HepG2 (cell line): ENCODE measurements at regions not wholly inside any gene's neighbourhood (a gene's known extent, or its start where the extent isn't known, plus 50 kb on each side); places are given as distances from the start of the nearest gene placed in this dataset.

Source experiments
- ATAC-seq: fragments of 200-7000 bp; cut with Tn5 transposase; 3 replicates; pipeline ENCODE4 v1.9.1; 2020; ENCODE audit warnings: mild to moderate bottlenecking, moderate library complexity
- BruUV-seq: library from RNA; stranded (reverse); fragments of 400-500 nt; replicated peaks from 2 replicates; lab custom pipeline; 2021; lab: Mats Ljungman, UMichigan
- CTCF ChIA-PET: fragments of 300-600 bp; formaldehyde crosslinking; extraction: SDS; loops from one replicate; lab custom pipeline; 2021; ENCODE audit warnings: low total read pairs, inconsistent platforms, low intra/inter-chr PET ratio; lab: Yijun Ruan, JAX
- POLR2A ChIA-PET: fragments of 350-600 bp; sonication (Branson Sonifier 250); formaldehyde crosslinking; loops from one replicate; lab custom pipeline; 2020; ENCODE audit warnings: antibody characterized with exemption, inconsistent platforms; lab: Yijun Ruan, JAX
- DNase-seq: peaks from one replicate; pipeline ENCODE4 v3.0.0-alpha.2; 2015; ENCODE audit warnings: low spot score
- FAIRE-seq: peaks from 3 replicates; lab custom pipeline; 2011; peaks lifted over from hg19 to GRCh38; lab: Jason Lieb, UNC
- H2AFZ ChIP-seq: one replicate; pipeline ENCODE4 v1.6.1; 2011; ENCODE audit warnings: low read length, inconsistent platforms
- H3K27ac ChIP-seq: fragments of 300-600 bp; 3 replicates; pipeline ENCODE4 v1.8.0; 2011; ENCODE audit warnings: mixed run types, mild to moderate bottlenecking, mixed read lengths, low read length, inconsistent platforms; ENCODE audit not compliant: insufficient read depth; ENCODE audit errors: extremely low read length
- H3K27me3 ChIP-seq, 2 experiments: fragments of 200-600 bp in 1 of 2; 2 replicates in 1 of 2; 3 replicates in 1 of 2; pipeline versions ENCODE4 v1.6.0 to v1.8.0; 2011; ENCODE audit warnings: low read length in 2 of 2, mild to moderate bottlenecking in 2 of 2, moderate library complexity in 2 of 2, inconsistent platforms in 1 of 2; ENCODE audit not compliant: insufficient read depth in 2 of 2, control insufficient read depth in 1 of 2
- H3K36me3 ChIP-seq, 2 experiments: fragments of 200-600 bp in 1 of 2; replicated peaks in 1 of 2; 2 replicates in 1 of 2; 3 replicates in 1 of 2; pipeline versions ENCODE4 v1.5.1 to v1.8.0; 2011; ENCODE audit warnings: low read length in 2 of 2, inconsistent platforms in 1 of 2; ENCODE audit not compliant: insufficient read depth in 2 of 2, control insufficient read depth in 1 of 2
- H3K4me1 ChIP-seq: 2 replicates; pipeline ENCODE4 v1.5.1; 2012; ENCODE audit warnings: low read length, inconsistent platforms; ENCODE audit not compliant: insufficient read depth
- H3K4me2 ChIP-seq: 2 replicates; pipeline ENCODE4 v1.6.0; 2011; ENCODE audit warnings: low read depth, low read length, inconsistent platforms
- H3K4me3 ChIP-seq, 3 experiments: fragments of 200-600 bp in 1 of 3; sonication (generic), shearing (Covaris generic) in 1 of 3; replicated peaks in 1 of 3; 2 replicates each; pipeline ENCODE4 v1.5.1; 2011 to 2016; ENCODE audit warnings: low read length in 3 of 3, inconsistent platforms in 2 of 3, low read depth in 2 of 3, mild to moderate bottlenecking in 2 of 3, control low read depth in 1 of 3, mixed read lengths in 1 of 3; ENCODE audit not compliant: insufficient read depth in 1 of 3
- H3K79me2 ChIP-seq: one replicate; pipeline ENCODE4 v1.6.1; 2011; ENCODE audit warnings: low read length, inconsistent platforms; ENCODE audit not compliant: insufficient read depth
- H3K9ac ChIP-seq: 2 replicates; pipeline ENCODE4 v1.6.0; 2011; ENCODE audit warnings: mild to moderate bottlenecking, low read depth, low read length, inconsistent platforms; ENCODE audit not compliant: insufficient read depth
- H3K9me3 ChIP-seq: 2 replicates; pipeline ENCODE4 v1.5.1; 2012; ENCODE audit warnings: mild to moderate bottlenecking, low read length
- H4K20me1 ChIP-seq: 2 replicates; pipeline ENCODE4 v1.6.0; 2011; ENCODE audit warnings: inconsistent platforms, mild to moderate bottlenecking, low read length, moderate library complexity; ENCODE audit not compliant: insufficient read depth
- CHD2 ChIP-seq: IDR thresholded peaks from 2 replicates; pipeline ENCODE4 v1.6.1; 2011; ENCODE audit warnings: low read depth, low read length, improper control_type of control experiment
- HIC2 ChIP-seq: sonication (generic); formaldehyde crosslinking; IDR thresholded peaks from 2 replicates; pipeline ENCODE4 v1.9.0; 2022; ENCODE audit warnings: low read depth, missing genetic modification reagents
- MXD4 ChIP-seq: IDR thresholded peaks from 2 replicates; pipeline ENCODE4 v1.6.1; 2016; ENCODE audit warnings: mild to moderate bottlenecking, missing biosample characterization, missing genetic modification reagents
- NFIB ChIP-seq: sonication (generic); formaldehyde crosslinking; IDR thresholded peaks from 2 replicates; pipeline ENCODE4 v1.9.0; 2021; ENCODE audit warnings: missing genetic modification reagents, mild to moderate bottlenecking, borderline replicate concordance
- SAFB2 ChIP-seq: sonication (generic); formaldehyde crosslinking; IDR thresholded peaks from 2 replicates; pipeline ENCODE4 v1.5.1; 2020; ENCODE audit warnings: missing genetic modification reagents, low read depth, mild to moderate bottlenecking, borderline replicate concordance
- SP5 ChIP-seq: IDR thresholded peaks from 2 replicates; pipeline ENCODE4 v1.6.1; 2016; ENCODE audit warnings: low read depth, borderline replicate concordance
- ZMYM3 ChIP-seq: sonication (generic); formaldehyde crosslinking; IDR thresholded peaks from 2 replicates; pipeline ENCODE4 v1.5.1; 2020; ENCODE audit warnings: mild to moderate bottlenecking, missing genetic modification reagents
- ZMYM4 ChIP-seq: sonication (generic); formaldehyde crosslinking; IDR thresholded peaks from 2 replicates; pipeline ENCODE4 v1.8.1; 2023; ENCODE audit warnings: mild to moderate bottlenecking, missing genetic modification reagents
- ZNF121 ChIP-seq: sonication (generic); formaldehyde crosslinking; IDR thresholded peaks from 2 replicates; pipeline ENCODE4 v1.5.0; 2020; ENCODE audit warnings: mild to moderate bottlenecking, missing genetic modification reagents
- ZNF619 ChIP-seq: sonication (generic); formaldehyde crosslinking; IDR thresholded peaks from 2 replicates; pipeline ENCODE4 v1.4.0; 2020; ENCODE audit warnings: mild to moderate bottlenecking, missing genetic modification reagents
- ZNF672 ChIP-seq: sonication (generic); formaldehyde crosslinking; IDR thresholded peaks from 2 replicates; pipeline ENCODE4 v1.8.1; 2022; ENCODE audit warnings: missing genetic modification reagents
- WGBS: methylation state at CpG from one replicate; pipeline ENCODE4 v1.1.6; 2017; ENCODE audit warnings: low lambda C conversion rate; 5-methylcytosine and 5-hydroxymethylcytosine counted together
- in situ Hi-C: cut with HindIII; loops from 2 replicates; pipeline ENCODE4 v1.10.0; 2017; ENCODE audit warnings: low pct_unique_long_range_greater_than_20kb; ENCODE audit not compliant: extremely low pct_ligation_motif_present
- intact Hi-C: fragments of 100-400 bp; cut with micrococcal nuclease; formaldehyde crosslinking; loops from one replicate; pipeline ENCODE4 v1.10.0; 2022; ENCODE audit not compliant: unreplicated experiment

- ATAC-seq (no peak), FAIRE-seq (no peak), DNase-seq (no peak)
- TF ChIP-seq ZNF121 (CRISPR knock-in tag) (no peak), ZNF619 (CRISPR knock-in tag) (no peak), SP5 (CRISPR knock-in tag) (no peak), ZMYM4 (CRISPR knock-in tag) (no peak), MXD4 (CRISPR knock-in tag) (no peak), HIC2 (no peak), NFIB (no peak), ZNF672 (CRISPR knock-in tag) (no peak)
- Histone ChIP-seq H3K4me2 (no peak overlapping the region), H3K27ac (no peak overlapping the region), H3K4me1 (no peaks in the 10 kb centered on the region), H3K4me3 (no peak overlapping the region), H3K27me3 (no peaks in the 10 kb centered on the region), H3K9me3 (no peaks in the 10 kb centered on the region), H3K9ac (no peak overlapping the region), H4K20me1 (no peaks in the 10 kb centered on the region), H3K79me2 (no peaks in the 10 kb centered on the region), H3K36me3 (no peaks in the 10 kb centered on the region), H2AFZ (no peak overlapping the region)
- intact Hi-C loops: no loop called here
- under 1% methylated on average over 5 of the region's 5 CpGs for WGBS
- in situ Hi-C loops: loop anchor here (25.0 kb wide), 1 partner anchor 587 kb away; no protein-coding TSS in a partner anchor
- ChIA-PET CTCF (no interaction called here), POLR2A (no interaction called here)
- BruUV-seq: no TSS peak
These were observed 56.8 kb upstream of the ABI3BP start for GRCh38 chr3:101050046-101050445.

- DNase-seq: no peak
- POLR2A ChIA-PET: no interaction called here
- no peaks in the 10 kb centered on the region for H3K27me3 ChIP-seq
- H3K9ac ChIP-seq: no peak overlapping the region
- no TSS peak for BruUV-seq
- CTCF ChIA-PET: no interaction called here
- TF ChIP-seq SAFB2 (CRISPR knock-in tag) (no peak), ZMYM3 (CRISPR knock-in tag) (no peak), CHD2 (no peak)
- H4K20me1 ChIP-seq: no peaks in the 10 kb centered on the region
- H3K4me3 ChIP-seq: no peak overlapping the region
- no peak overlapping the region for H3K27ac ChIP-seq
- H3K79me2 ChIP-seq: no peaks in the 10 kb centered on the region
- H3K4me2 ChIP-seq: no peak overlapping the region
- no peaks in the 10 kb centered on the region for H3K9me3 ChIP-seq
- no peak overlapping the region for H2AFZ ChIP-seq
- H3K4me1 ChIP-seq: no peaks in the 10 kb centered on the region
- no peak for FAIRE-seq
- in situ Hi-C loops: no loop called here
- intact Hi-C loops: no loop called here
- no peaks in the 10 kb centered on the region for H3K36me3 ChIP-seq
- ATAC-seq: no peak
These were observed 56.3 kb upstream of the ABI3BP start for GRCh38 chr3:101049532-101049931.
